Testis (tissue), 2 donors: ENCODE measurements at regions not wholly inside any gene's neighbourhood (a gene's known extent, or its start where the extent isn't known, plus 50 kb on each side); places are given as distances from the start of the nearest gene placed in this dataset.

Source experiments
- CTCF ChIP-seq, 3 experiments: fragments of 450-650 bp in 2 of 3; fragments of 200-600 bp in 1 of 3; sonication (generic) in 1 of 3; IDR thresholded peaks; one replicate each; pipeline ENCODE4 v1.5.1; 2016 to 2019; ENCODE audit warnings: antibody characterized with exemption in 3 of 3, mild to moderate bottlenecking in 2 of 3, moderate library complexity in 1 of 3
- POLR2A ChIP-seq: fragments of 450-650 bp; IDR thresholded peaks from one replicate; pipeline ENCODE4 v1.6.1; 2017; ENCODE audit warnings: antibody characterized with exemption, mild to moderate bottlenecking, moderate library complexity

GRCh38 chr4:138341739-138342415 lies 99.7 kb upstream of the SLC7A11 start:
- TF ChIP-seq CTCF (IDR thresholded peaks at IDR 0.05) (no peak), POLR2A (no peak)
